Activated naive CD8-positive, alpha-beta T cell treated with anti-CD3 and anti-CD28 coated beads, Interleukin-2, amount 10 ng/mL, durations not matched to agents 7 days and 5 days (primary cell): ENCODE measurements at regions not wholly inside any gene's neighbourhood (a gene's known extent, or its start where the extent isn't known, plus 50 kb on each side); places are given as distances from the start of the nearest gene placed in this dataset.
"Not testable (repeated sequence)": the region's sequence is repeated elsewhere in the genome, so short reads cannot be mapped to it uniquely, and the experiment has no call there.

Source experiments
- ATAC-seq: fragments of 150-1000 bp; cut with Tn5 transposase; one replicate; pipeline ENCODE4 v1.10.0; 2021; ENCODE audit warnings: low read depth, moderate library complexity
- POLR2A ChIA-PET: fragments of 350-600 bp; sonication (Branson Sonifier 250); formaldehyde crosslinking; loops from one replicate; lab custom pipeline; 2021; ENCODE audit warnings: antibody characterized with exemption; lab: Charles Lee
- DNase-seq: peaks from one replicate; pipeline ENCODE4 v3.0.0; 2021
- H3K27ac Mint-ChIP-seq: one replicate; pipeline ENCODE4 v1.8.0; 2022; ENCODE audit warnings: mild to moderate bottlenecking, mixed read lengths
- H3K27me3 Mint-ChIP-seq: one replicate; pipeline ENCODE4 v1.8.0; 2022; ENCODE audit warnings: mild to moderate bottlenecking, moderate library complexity, mixed read lengths
- H3K36me3 Mint-ChIP-seq: one replicate; pipeline ENCODE4 v1.8.0; 2021; ENCODE audit warnings: mild to moderate bottlenecking, mixed read lengths
- H3K4me1 Mint-ChIP-seq: one replicate; pipeline ENCODE4 v1.8.0; 2021; ENCODE audit warnings: mixed read lengths
- H3K4me3 Mint-ChIP-seq: one replicate; pipeline ENCODE4 v1.8.0; 2022; ENCODE audit warnings: mild to moderate bottlenecking, moderate library complexity, mixed read lengths
- H3K9me3 Mint-ChIP-seq: one replicate; pipeline ENCODE4 v1.8.0; 2021; ENCODE audit warnings: mixed read lengths

DNA sequence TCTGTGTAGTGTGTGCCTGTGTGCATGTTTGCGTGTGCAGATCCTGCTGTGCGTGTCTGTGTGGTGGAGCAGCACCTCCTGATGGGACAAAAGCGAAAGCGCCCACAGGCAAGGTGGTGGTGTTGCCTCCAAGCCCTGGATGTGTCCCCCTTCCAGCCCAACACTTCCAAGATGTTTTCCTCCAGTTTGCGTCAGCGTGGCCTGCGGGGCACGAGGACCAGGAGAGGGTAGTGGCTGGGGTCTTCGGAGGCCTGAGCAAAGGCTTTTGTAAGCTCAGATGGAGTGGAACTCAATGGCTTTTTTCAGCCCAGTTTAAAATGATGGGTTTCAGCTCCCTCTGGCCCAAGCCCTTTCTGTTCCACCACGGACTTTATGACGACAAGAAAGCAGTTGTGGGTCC is 209.5 kb downstream of the IRX2 start:
- Mint-ChIP-seq H3K27ac (no peak overlapping the region), H3K4me3 (no peak overlapping the region), H3K36me3 (no peaks in the 10 kb centered on the region)

GRCh38 chr5:2538169-2538568 is 213.3 kb downstream of the IRX2 start:
- no peak overlapping the region for H3K27ac Mint-ChIP-seq
- POLR2A ChIA-PET, result no interaction called here
- ATAC-seq, result no peak
- no peaks in the 10 kb centered on the region for H3K27me3 Mint-ChIP-seq
- peaks cover 15% of the 10 kb centered on the region for H3K9me3 Mint-ChIP-seq
- H3K4me1 Mint-ChIP-seq, result peaks cover 3% of the 10 kb centered on the region
- H3K36me3 Mint-ChIP-seq, result no peaks in the 10 kb centered on the region
- no peak overlapping the region for H3K4me3 Mint-ChIP-seq
- no peak for DNase-seq

More for the DNA sequence above, 209.5 kb downstream of the IRX2 start:
- peaks cover 3% of the 10 kb centered on the region for H3K4me1 Mint-ChIP-seq
- no peaks in the 10 kb centered on the region for H3K27me3 Mint-ChIP-seq
- ATAC-seq (no peak), DNase-seq (no peak)
- POLR2A ChIA-PET, result no interaction called here
- peaks cover 13% of the 10 kb centered on the region for H3K9me3 Mint-ChIP-seq

DNA sequence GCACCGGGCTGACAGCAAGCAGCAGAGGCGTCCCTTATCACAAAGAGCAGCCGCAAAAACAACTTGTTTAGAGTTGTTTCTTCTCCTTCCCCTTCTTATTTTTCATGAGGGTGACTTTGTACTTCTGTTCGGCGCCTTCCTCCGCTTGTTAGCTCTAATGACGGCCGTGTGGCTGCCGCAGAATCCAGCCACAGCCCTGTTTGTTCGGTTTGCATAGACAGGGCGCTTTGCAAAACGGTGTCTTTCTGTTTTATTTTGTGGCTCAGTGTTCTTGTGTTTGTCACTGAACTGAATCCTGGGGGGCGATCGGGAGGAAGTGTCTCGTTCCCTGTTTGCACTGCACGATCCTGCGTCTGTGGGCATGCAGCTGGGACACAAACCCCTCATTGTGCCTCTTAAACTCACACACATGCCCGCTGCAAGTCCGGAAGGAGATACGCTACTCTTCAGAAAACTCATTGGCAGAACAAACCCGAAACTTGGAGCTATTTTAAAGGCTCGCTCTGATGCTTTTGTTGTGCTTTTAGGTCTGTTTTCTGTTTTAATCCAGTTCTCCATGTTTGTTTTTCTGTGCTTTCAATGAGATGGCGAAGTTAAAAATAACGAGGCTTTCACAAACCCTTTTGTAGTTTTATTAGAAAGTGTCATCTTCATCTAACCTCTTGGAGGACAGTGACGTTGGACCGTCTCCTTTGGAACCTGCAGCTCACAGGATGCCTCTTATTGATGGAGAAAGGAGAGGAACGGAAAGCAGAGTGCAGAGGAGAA is 213.9 kb downstream of the IRX2 start:
- H3K27ac Mint-ChIP-seq, result no peak overlapping the region
- DNase-seq (no peak), ATAC-seq (no peak)
- no peak overlapping the region for H3K4me3 Mint-ChIP-seq
- peaks cover 3% of the 10 kb centered on the region for H3K4me1 Mint-ChIP-seq
- H3K36me3 Mint-ChIP-seq, result no peaks in the 10 kb centered on the region
- peaks cover 15% of the 10 kb centered on the region for H3K9me3 Mint-ChIP-seq
- POLR2A ChIA-PET, result no interaction called here
- no peaks in the 10 kb centered on the region for H3K27me3 Mint-ChIP-seq

DNA sequence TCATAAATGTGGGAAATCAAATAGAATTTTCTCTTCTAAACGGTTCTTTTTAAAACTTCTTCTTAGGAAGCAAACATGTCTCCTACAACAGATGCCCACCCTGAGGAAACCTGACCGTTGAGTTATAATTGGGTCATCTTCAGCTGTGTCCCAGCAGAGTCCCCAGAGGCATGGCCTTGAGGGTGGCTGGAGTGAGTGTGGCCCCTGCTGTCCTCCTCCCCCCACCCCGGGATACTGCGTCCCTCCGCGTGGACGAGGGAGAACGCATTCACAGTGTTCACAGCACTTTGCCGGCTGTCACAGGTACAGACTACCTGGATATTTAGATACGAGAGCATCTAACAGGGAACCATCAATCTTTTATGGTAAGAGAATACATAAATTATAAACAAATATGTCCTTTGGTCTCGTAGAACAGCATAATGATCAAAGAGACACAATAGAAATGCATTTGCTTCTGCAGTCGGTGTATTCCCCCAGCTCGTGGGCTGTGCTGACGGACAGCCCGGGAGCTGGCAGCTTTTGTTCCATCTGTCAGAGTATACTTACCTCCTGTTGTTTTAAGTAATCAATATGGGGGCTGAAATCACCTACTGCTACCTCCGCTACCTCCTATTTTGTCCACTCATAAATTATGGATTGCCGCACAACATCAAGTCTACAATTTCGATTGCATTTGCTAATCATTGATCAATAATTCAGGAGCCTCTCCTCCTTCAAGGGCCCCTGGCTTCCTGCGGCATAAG is 214.7 kb downstream of the IRX2 start:
- POLR2A ChIA-PET, result no interaction called here
- no peak overlapping the region for H3K27ac Mint-ChIP-seq

DNA sequence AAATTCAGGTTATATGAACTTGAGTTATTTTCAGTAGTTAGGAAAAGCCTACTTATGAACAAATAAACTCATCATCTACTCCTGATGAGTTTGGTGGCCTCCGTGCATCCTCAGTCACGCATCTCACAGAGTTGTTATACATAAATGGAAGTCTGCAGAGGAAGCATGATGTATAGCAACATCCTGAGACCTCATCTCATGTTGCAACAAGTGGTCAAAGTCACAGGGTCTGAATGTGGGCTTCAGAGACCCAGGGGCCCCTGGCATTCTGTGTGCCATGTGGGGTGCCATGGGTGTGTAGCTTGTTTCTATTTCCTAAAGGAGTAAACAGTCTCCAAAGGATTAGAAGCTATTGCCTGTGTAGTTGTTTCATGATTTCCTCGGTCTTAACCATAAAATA is 216.5 kb downstream of the IRX2 start:
- no peaks in the 10 kb centered on the region for H3K36me3 Mint-ChIP-seq
- H3K27me3 Mint-ChIP-seq, result no peaks in the 10 kb centered on the region
- H3K4me3 Mint-ChIP-seq, result no peak overlapping the region
- POLR2A ChIA-PET, result no interaction called here
- DNase-seq, result no peak
- no peak overlapping the region for H3K27ac Mint-ChIP-seq
- H3K9me3 Mint-ChIP-seq, result peaks cover 6% of the 10 kb centered on the region
- no peak for ATAC-seq
- peaks cover 3% of the 10 kb centered on the region for H3K4me1 Mint-ChIP-seq

More for the DNA sequence above, 214.7 kb downstream of the IRX2 start:
- ATAC-seq, result no peak
- no peak for DNase-seq
- Mint-ChIP-seq H3K4me1 (peaks cover 3% of the 10 kb centered on the region), H3K36me3 (no peaks in the 10 kb centered on the region), H3K4me3 (no peak overlapping the region), H3K27me3 (no peaks in the 10 kb centered on the region), H3K9me3 (peaks cover 14% of the 10 kb centered on the region)

DNA sequence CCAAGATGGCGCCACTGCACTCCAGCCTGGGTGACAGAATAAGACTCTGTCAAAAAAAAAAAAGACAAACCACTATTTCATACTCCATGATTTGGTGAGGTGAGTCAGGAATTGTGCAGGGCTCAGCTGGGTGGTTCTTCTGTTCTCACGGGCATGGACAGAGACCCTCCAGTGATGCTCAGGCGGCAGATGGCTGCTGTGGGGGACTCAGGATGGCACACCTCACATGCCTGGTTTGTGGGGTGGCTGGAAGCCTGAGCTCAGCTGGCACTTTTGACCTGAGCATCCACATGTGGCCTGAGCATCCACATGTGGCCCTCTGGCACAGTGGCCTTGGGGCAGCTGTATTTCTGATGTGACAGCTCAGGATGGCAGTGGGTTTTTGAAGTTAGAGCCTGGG is 217.2 kb downstream of the IRX2 start:
- peaks cover 1% of the 10 kb centered on the region for H3K9me3 Mint-ChIP-seq
- no peaks in the 10 kb centered on the region for H3K36me3 Mint-ChIP-seq
- no peak overlapping the region for H3K27ac Mint-ChIP-seq
- H3K27me3 Mint-ChIP-seq, result no peaks in the 10 kb centered on the region
- ATAC-seq (no peak), DNase-seq (no peak)
- H3K4me3 Mint-ChIP-seq, result no peak overlapping the region
- POLR2A ChIA-PET, result no interaction called here
- peaks cover 3% of the 10 kb centered on the region for H3K4me1 Mint-ChIP-seq

DNA sequence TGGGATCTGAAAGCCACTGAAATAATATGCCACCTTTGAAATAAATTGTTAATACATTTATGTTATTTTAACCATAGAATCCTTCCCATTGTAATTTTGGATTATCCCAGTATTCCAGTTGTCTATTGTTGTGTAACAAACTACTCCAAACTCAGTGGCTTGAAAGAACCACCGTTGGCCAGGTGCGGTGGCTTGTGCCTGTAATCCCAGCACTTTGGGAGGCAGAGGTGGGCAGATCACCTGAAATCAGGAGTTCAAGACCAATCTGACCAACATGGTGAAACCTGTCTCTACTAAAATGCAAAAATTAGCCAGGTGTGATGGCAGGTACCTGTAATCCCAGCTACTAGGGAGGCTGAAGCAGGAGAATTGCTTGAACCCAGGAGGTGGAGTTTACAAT is 217.6 kb downstream of the IRX2 start:
- H3K27me3 Mint-ChIP-seq, ATAC-seq, H3K4me3 Mint-ChIP-seq, H3K27ac Mint-ChIP-seq, POLR2A ChIA-PET, H3K36me3 Mint-ChIP-seq, H3K9me3 Mint-ChIP-seq, H3K4me1 Mint-ChIP-seq, DNase-seq: not testable (repeated sequence)

DNA sequence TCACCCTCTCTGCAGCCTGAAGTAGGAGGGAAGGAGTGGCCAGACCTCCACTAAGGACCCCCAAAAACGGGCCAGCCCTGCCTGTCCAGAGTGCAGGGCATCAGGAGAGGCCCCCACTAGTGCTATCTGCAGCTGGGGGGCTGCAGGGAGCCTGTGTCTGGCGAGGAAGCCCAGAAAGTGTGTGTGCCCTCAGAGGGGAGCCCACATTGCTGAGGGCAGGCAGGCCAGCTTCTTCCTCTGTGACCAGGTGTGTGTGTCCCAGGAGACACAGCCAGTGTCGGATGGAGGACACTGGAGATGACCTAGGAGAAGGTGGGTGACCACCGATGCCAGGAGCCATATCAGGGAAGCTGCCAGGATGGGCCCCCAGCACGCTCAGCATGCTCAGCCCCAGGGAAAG is 218.7 kb downstream of the IRX2 start:
- Mint-ChIP-seq H3K4me3 (no peak overlapping the region), H3K27me3 (no peaks in the 10 kb centered on the region), H3K9me3 (peaks cover 1% of the 10 kb centered on the region), H3K36me3 (no peaks in the 10 kb centered on the region), H3K4me1 (no peaks in the 10 kb centered on the region), H3K27ac (no peak overlapping the region)
- POLR2A ChIA-PET, result no interaction called here
- ATAC-seq (no peak), DNase-seq (no peak)

- Mint-ChIP-seq H3K4me1 (no peaks in the 10 kb centered on the region), H3K4me3 (no peak overlapping the region), H3K27ac (no peak overlapping the region), H3K36me3 (no peaks in the 10 kb centered on the region), H3K27me3 (no peaks in the 10 kb centered on the region), H3K9me3 (peaks cover 1% of the 10 kb centered on the region)
- ATAC-seq (no peak), DNase-seq (no peak)
- POLR2A ChIA-PET, result no interaction called here
These were observed 220.2 kb downstream of the IRX2 start for GRCh38 chr5:2531318-2531717.

DNA sequence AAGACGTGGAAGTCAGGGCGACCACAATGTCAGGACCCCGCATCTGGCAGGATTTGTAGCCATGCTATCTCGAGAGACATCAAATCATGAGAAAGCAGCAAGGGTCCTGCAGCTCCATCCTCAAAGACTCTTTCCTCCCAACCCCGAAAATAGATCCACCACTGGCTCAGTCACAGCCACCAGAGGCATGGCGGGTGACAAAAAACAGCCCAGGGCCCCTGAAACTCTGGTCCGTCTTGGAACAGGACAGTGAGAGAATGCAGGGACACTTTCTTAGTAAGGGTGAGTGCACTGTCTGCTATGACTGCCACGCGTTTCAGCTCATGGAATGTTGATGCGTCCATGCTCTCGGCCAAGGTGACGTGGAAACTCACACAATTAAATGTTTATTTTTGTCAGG is 220.9 kb downstream of the IRX2 start:
- H3K27me3 Mint-ChIP-seq, result no peaks in the 10 kb centered on the region
- no peak for ATAC-seq
- no peak overlapping the region for H3K27ac Mint-ChIP-seq
- H3K4me1 Mint-ChIP-seq, result no peaks in the 10 kb centered on the region
- no peak overlapping the region for H3K4me3 Mint-ChIP-seq
- POLR2A ChIA-PET, result no interaction called here
- DNase-seq, result no peak
- peaks cover 7% of the 10 kb centered on the region for H3K9me3 Mint-ChIP-seq
- H3K36me3 Mint-ChIP-seq, result no peaks in the 10 kb centered on the region

GRCh38 chr5:2529371-2530092 is 221.9 kb downstream of the IRX2 start:
- H3K27me3 Mint-ChIP-seq, result no peaks in the 10 kb centered on the region
- peaks cover 8% of the 10 kb centered on the region for H3K9me3 Mint-ChIP-seq
- DNase-seq (no peak), ATAC-seq (no peak)
- no peak overlapping the region for H3K27ac Mint-ChIP-seq
- no peak overlapping the region for H3K4me3 Mint-ChIP-seq
- H3K36me3 Mint-ChIP-seq, result no peaks in the 10 kb centered on the region
- POLR2A ChIA-PET, result no interaction called here
- H3K4me1 Mint-ChIP-seq, result no peaks in the 10 kb centered on the region

DNA sequence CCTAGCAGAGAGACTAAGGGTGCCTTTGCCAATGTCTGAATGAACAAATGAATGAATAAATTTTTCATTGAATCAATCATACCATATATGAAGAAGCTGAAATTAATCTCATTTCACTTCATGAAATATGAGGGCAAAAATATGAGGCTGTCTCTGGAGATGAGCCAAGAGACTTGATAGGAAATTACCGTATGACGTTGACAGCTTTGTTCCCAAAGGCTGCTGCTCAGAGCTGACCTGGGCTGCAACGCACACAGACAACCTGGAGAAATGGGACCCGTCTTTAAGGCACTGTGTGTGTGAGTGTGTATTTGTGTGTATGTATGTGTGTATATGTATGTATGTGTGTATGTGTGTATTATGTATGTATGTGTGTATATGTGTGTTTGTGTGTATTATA is 226.1 kb downstream of the IRX2 start:
- DNase-seq, result no peak
- POLR2A ChIA-PET, result no interaction called here
- no peaks in the 10 kb centered on the region for H3K36me3 Mint-ChIP-seq

GRCh38 chr5:2524620-2525019 is 226.9 kb downstream of the IRX2 start:
- Mint-ChIP-seq H3K4me1 (no peaks in the 10 kb centered on the region), H3K9me3 (peaks cover 8% of the 10 kb centered on the region), H3K36me3 (no peaks in the 10 kb centered on the region), H3K27me3 (no peaks in the 10 kb centered on the region), H3K27ac (no peak overlapping the region), H3K4me3 (no peak overlapping the region)
- POLR2A ChIA-PET, result no interaction called here
- DNase-seq, result no peak
- ATAC-seq, result no peak

More for the DNA sequence above, 226.1 kb downstream of the IRX2 start:
- H3K4me1 Mint-ChIP-seq, result no peaks in the 10 kb centered on the region
- no peak for ATAC-seq
- no peak overlapping the region for H3K27ac Mint-ChIP-seq
- H3K4me3 Mint-ChIP-seq, result no peak overlapping the region
- peaks cover 8% of the 10 kb centered on the region for H3K9me3 Mint-ChIP-seq
- H3K27me3 Mint-ChIP-seq, result no peaks in the 10 kb centered on the region
